ENCODE measurements at regions not wholly inside any gene's neighbourhood (a gene's known extent, or its start where the extent isn't known, plus 50 kb on each side); places are given as distances from the start of the nearest gene placed in this dataset.

DNA sequence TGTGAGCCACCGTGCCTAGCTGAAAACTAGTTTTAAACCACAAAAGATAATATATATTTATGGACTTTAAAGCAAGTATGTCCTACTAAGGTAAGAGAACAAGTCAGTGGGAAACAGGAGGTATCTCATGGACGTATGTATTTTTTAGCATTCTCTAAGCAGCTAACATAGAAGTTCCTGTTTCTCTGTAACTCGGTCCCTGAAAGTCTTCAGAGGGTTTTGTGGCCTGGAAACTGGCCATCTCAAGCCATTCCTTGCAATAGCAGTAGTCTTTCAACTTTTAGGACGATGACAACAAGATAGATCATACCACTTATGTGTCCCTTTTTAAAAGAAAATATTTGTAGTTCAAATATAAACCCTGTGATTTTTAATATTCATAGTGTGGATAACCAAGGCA, 95.6 kb upstream of the RALGAPA2 start:
- Histone ChIP-seq H3K4me1 (no peaks in the 10 kb centered on the region), H3K27me3 (replicated peaks; ENCODE audit: control insufficient read depth, insufficient read depth, low read length) (no peaks in the 10 kb centered on the region), H3K36me3 (ENCODE audit: control insufficient read depth, insufficient read depth, low read length) (no peaks in the 10 kb centered on the region), H3K9me3 (no peaks in the 10 kb centered on the region), H3K4me3 (ENCODE audit: low read depth, low read length) (no peak overlapping the region)
- Mint-ChIP-seq H3K9me3 (ENCODE audit: unreplicated experiment) (peaks cover 11% of the 10 kb centered on the region), H3K27ac (ENCODE audit: unreplicated experiment) (no peak overlapping the region), H3K36me3 (ENCODE audit: insufficient read depth, unreplicated experiment) (no peaks in the 10 kb centered on the region), H3K4me3 (ENCODE audit: unreplicated experiment) (no peak overlapping the region), H3K27me3 (ENCODE audit: insufficient read depth, unreplicated experiment) (peaks cover 9% of the 10 kb centered on the region), H3K4me1 (ENCODE audit: low read depth, unreplicated experiment) (no peaks in the 10 kb centered on the region)
- no TSS peak for BruUV-seq (replicated peaks)
- DNase-seq = no peak
- no peak for TF ChIP-seq CTCF (IDR thresholded peaks at IDR 0.05; ENCODE audit: insufficient read depth in 1 of 2, low read depth in 1 of 2, low read length in 1 of 2, severe bottlenecking in 1 of 2, unreplicated experiment in 1 of 2)
- ChIA-PET POLR2A (no interaction called here), CTCF (no interaction called here)
- intact Hi-C loops (cut with micrococcal nuclease; ENCODE audit: unreplicated experiment) = no loop called here

DNA sequence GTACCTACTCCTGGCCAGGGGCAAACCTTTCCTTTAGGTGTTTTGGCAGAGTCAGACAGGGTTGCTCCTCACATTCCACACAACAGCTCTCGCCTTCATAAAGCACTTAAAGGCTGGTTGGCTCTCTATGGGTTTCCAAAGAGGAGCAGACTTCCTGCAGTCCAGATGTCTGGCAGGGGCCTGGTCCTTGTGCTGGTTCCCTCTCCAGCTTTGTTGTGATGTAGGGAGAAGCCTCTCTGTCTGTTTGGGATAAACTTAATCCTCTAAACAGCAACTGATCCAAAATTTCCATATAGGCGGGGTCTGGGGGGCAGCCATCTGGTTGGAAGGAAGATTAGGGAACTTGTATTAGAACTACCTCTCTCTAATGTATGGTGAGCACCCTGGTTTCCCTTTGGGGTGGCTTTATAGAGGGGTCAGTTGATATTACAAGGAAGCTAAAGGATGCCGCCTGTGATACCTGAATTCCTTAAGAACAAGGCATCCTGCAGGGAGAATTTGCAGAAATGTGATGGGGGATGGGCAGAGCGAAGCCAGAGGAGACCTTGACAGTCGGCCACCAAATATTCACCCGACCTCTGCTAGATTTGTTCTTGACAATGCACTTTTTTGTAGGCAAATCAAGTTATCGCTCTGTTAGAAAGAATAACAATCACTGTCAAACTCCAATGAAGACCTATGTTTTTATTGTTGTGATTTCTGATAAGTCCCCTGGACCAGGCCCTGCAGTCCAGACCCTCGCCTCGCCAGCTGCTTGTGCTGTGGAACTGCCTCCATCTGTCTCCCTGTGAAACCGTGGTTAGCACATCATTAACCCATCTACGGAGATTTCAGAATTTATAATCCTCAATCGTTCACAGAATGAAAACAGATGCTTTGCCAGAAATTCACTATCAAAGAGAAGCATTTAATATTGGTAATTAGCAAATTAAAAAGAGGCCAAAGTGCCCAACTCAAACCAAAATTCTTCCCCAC, 94.0 kb upstream of the RALGAPA2 start:
- Histone ChIP-seq H3K4me1 (no peaks in the 10 kb centered on the region), H3K9me3 (no peaks in the 10 kb centered on the region), H3K27me3 (replicated peaks; ENCODE audit: control insufficient read depth, insufficient read depth, low read length) (no peaks in the 10 kb centered on the region), H3K4me3 (ENCODE audit: low read depth, low read length) (no peak overlapping the region), H3K36me3 (ENCODE audit: control insufficient read depth, insufficient read depth, low read length) (no peaks in the 10 kb centered on the region)
- H3K36me3 Mint-ChIP-seq (ENCODE audit: insufficient read depth, unreplicated experiment) = no peaks in the 10 kb centered on the region
- intact Hi-C loops (cut with micrococcal nuclease; ENCODE audit: unreplicated experiment) = no loop called here
- CTCF ChIA-PET = no interaction called here
- TF ChIP-seq CTCF (IDR thresholded peaks at IDR 0.05; ENCODE audit: insufficient read depth in 1 of 2, low read depth in 1 of 2, low read length in 1 of 2, severe bottlenecking in 1 of 2, unreplicated experiment in 1 of 2) = no peak
- no TSS peak for BruUV-seq (replicated peaks)
- no peak overlapping the region for H3K27ac Mint-ChIP-seq (ENCODE audit: unreplicated experiment)
- H3K9me3 Mint-ChIP-seq (ENCODE audit: unreplicated experiment) = peaks cover 5% of the 10 kb centered on the region
- H3K4me1 Mint-ChIP-seq (ENCODE audit: low read depth, unreplicated experiment) = no peaks in the 10 kb centered on the region
- POLR2A ChIA-PET = no interaction called here
- no peak for DNase-seq
- H3K4me3 Mint-ChIP-seq (ENCODE audit: unreplicated experiment) = no peak overlapping the region
- H3K27me3 Mint-ChIP-seq (ENCODE audit: insufficient read depth, unreplicated experiment) = peaks cover 6% of the 10 kb centered on the region

GRCh38 chr20:20803011-20803410, 90.6 kb upstream of the RALGAPA2 start:
- no peak for DNase-seq
- CTCF ChIA-PET = no interaction called here
- no peaks in the 10 kb centered on the region for H3K36me3 Mint-ChIP-seq (ENCODE audit: insufficient read depth, unreplicated experiment)
- H3K4me3 Mint-ChIP-seq (ENCODE audit: unreplicated experiment) = no peak overlapping the region
- H3K9me3 ChIP-seq = no peaks in the 10 kb centered on the region
- no peak overlapping the region for H3K4me3 ChIP-seq (ENCODE audit: low read depth, low read length)
- H3K4me1 ChIP-seq = no peaks in the 10 kb centered on the region
- no peaks in the 10 kb centered on the region for H3K36me3 ChIP-seq (ENCODE audit: control insufficient read depth, insufficient read depth, low read length)
- H3K9me3 Mint-ChIP-seq (ENCODE audit: unreplicated experiment) = no peaks in the 10 kb centered on the region
- BruUV-seq (replicated peaks) = no TSS peak
- H3K27me3 Mint-ChIP-seq (ENCODE audit: insufficient read depth, unreplicated experiment) = peaks cover 3% of the 10 kb centered on the region
- no peaks in the 10 kb centered on the region for H3K4me1 Mint-ChIP-seq (ENCODE audit: low read depth, unreplicated experiment)
- H3K27ac Mint-ChIP-seq (ENCODE audit: unreplicated experiment) = no peak overlapping the region
- intact Hi-C loops (cut with micrococcal nuclease; ENCODE audit: unreplicated experiment) = no loop called here
- POLR2A ChIA-PET = no interaction called here
- TF ChIP-seq CTCF (IDR thresholded peaks at IDR 0.05; ENCODE audit: insufficient read depth in 1 of 2, low read depth in 1 of 2, low read length in 1 of 2, severe bottlenecking in 1 of 2, unreplicated experiment in 1 of 2) = no peak
- H3K27me3 ChIP-seq (replicated peaks; ENCODE audit: control insufficient read depth, insufficient read depth, low read length) = no peaks in the 10 kb centered on the region
